Breast epithelium (tissue), 3 donors: ENCODE measurements at regions not wholly inside any gene's neighbourhood (a gene's known extent, or its start where the extent isn't known, plus 50 kb on each side); places are given as distances from the start of the nearest gene placed in this dataset.

Source experiments
- CTCF ChIP-seq, 3 donors: fragments of 450-650 bp; IDR thresholded peaks; one replicate each; pipeline ENCODE4 v1.5.1; 2016 to 2017; ENCODE audit warnings: antibody characterized with exemption in 3 of 3, mild to moderate bottlenecking in 3 of 3, moderate library complexity in 3 of 3
- POLR2A ChIP-seq: fragments of 450-650 bp; IDR thresholded peaks from one replicate; pipeline ENCODE4 v1.6.1; 2016; ENCODE audit warnings: antibody characterized with exemption, mild to moderate bottlenecking, moderate library complexity

- TF ChIP-seq CTCF (IDR thresholded peaks at IDR 0.05) (no peak), POLR2A (no peak)
These were observed 156.6 kb downstream of the SIPA1L2 start for GRCh38 chr1:232473324-232473723.
